GM19395 (cell line): ENCODE measurements at regions not wholly inside any gene's neighbourhood (a gene's known extent, or its start where the extent isn't known, plus 50 kb on each side); places are given as distances from the start of the nearest gene placed in this dataset.

Experiments used
- ATAC-seq: cut with Tn5 transposase; IDR thresholded peaks from one replicate; pipeline ENCODE4 v1.9.1; 2021; ENCODE audit warnings: mild to moderate bottlenecking, moderate library complexity; ENCODE audit not compliant: unreplicated experiment

- no peak for ATAC-seq
Observed at GRCh38 chr4:175427751-175428150, 384.3 kb downstream of the GPM6A start.

GRCh38 chr4:175431694-175432093, 380.4 kb downstream of the GPM6A start:
- ATAC-seq: no peak

GRCh38 chr4:175435381-175435783, 376.7 kb downstream of the GPM6A start:
- no peak for ATAC-seq

- ATAC-seq: no peak
Observed at GRCh38 chr4:175436196-175436595, 375.9 kb downstream of the GPM6A start.

GRCh38 chr4:175440786-175441185, 371.3 kb downstream of the GPM6A start:
- ATAC-seq: no peak

- no peak for ATAC-seq
Observed at GRCh38 chr4:175441256-175441655, 370.8 kb downstream of the GPM6A start.

- ATAC-seq: no peak
Observed at GRCh38 chr4:175443547-175443946, 368.5 kb downstream of the GPM6A start.

- ATAC-seq: no peak
Observed at GRCh38 chr4:175444512-175444911, 367.6 kb downstream of the GPM6A start.

- no peak for ATAC-seq
Observed at GRCh38 chr4:175447016-175447415, 365.0 kb downstream of the GPM6A start.

- ATAC-seq: no peak
Observed at GRCh38 chr4:175450446-175450845, 361.6 kb downstream of the GPM6A start.

GRCh38 chr4:175451238-175451965, 360.7 kb downstream of the GPM6A start:
- ATAC-seq: no peak

GRCh38 chr4:175453456-175453855, 358.6 kb downstream of the GPM6A start:
- ATAC-seq: no peak

GRCh38 chr4:175456131-175456530, 355.9 kb downstream of the GPM6A start:
- no peak for ATAC-seq

GRCh38 chr4:175457956-175458355, 354.1 kb downstream of the GPM6A start:
- ATAC-seq: no peak

GRCh38 chr4:175459571-175459970, 352.5 kb downstream of the GPM6A start:
- ATAC-seq: no peak

GRCh38 chr4:175460414-175460813, 351.6 kb downstream of the GPM6A start:
- no peak for ATAC-seq

GRCh38 chr4:175469514-175469913, 342.6 kb downstream of the GPM6A start:
- no peak for ATAC-seq

GRCh38 chr4:175470131-175470530, 341.9 kb downstream of the GPM6A start:
- ATAC-seq: no peak

GRCh38 chr4:175480404-175480803, 331.7 kb downstream of the GPM6A start:
- no peak for ATAC-seq

GRCh38 chr4:175499735-175500352, 312.2 kb downstream of the GPM6A start:
- ATAC-seq: no peak

GRCh38 chr4:175504318-175504717, 307.7 kb downstream of the GPM6A start:
- no peak for ATAC-seq

- ATAC-seq: no peak
Observed at GRCh38 chr4:175509320-175509719, 302.7 kb downstream of the GPM6A start.

- no peak for ATAC-seq
Observed at GRCh38 chr4:175511861-175512260, 300.2 kb downstream of the GPM6A start.
